Chondrocyte (in vitro differentiated cells): ENCODE measurements at regions not wholly inside any gene's neighbourhood (a gene's known extent, or its start where the extent isn't known, plus 50 kb on each side); places are given as distances from the start of the nearest gene placed in this dataset.

ENCODE experiments used
- DNase-seq: peaks from one replicate; pipeline ENCODE4 v3.0.0; 2021; ENCODE audit warnings: mixed read lengths, low spot score
- H3K27ac Mint-ChIP-seq: one replicate; pipeline ENCODE4 v1.8.0; 2021; ENCODE audit warnings: mild to moderate bottlenecking, moderate library complexity, mixed read lengths; ENCODE audit not compliant: unreplicated experiment
- H3K27me3 Mint-ChIP-seq: 2 replicates; pipeline ENCODE4 v1.8.0; 2021; ENCODE audit warnings: low read depth, mixed read lengths
- H3K36me3 Mint-ChIP-seq: 2 replicates; pipeline ENCODE4 v1.8.0; 2021; ENCODE audit warnings: low read depth, mixed read lengths
- H3K4me1 Mint-ChIP-seq: 2 replicates; pipeline ENCODE4 v1.8.0; 2021; ENCODE audit warnings: low read depth, mild to moderate bottlenecking, mixed read lengths
- H3K4me3 Mint-ChIP-seq: one replicate; pipeline ENCODE4 v1.8.0; 2021; ENCODE audit warnings: mild to moderate bottlenecking, moderate library complexity, mixed read lengths; ENCODE audit not compliant: unreplicated experiment
- H3K9me3 Mint-ChIP-seq: 2 replicates; pipeline ENCODE4 v1.8.0; 2021; ENCODE audit warnings: low read depth, mixed read lengths
- CTCF ChIP-seq: fragments of 200-600 bp; sonication (generic); IDR thresholded peaks from 2 replicates; pipeline ENCODE4 v1.5.0; 2021; ENCODE audit warnings: antibody characterized with exemption, mild to moderate bottlenecking, moderate library complexity

- Mint-ChIP-seq H3K27me3 (no peaks in the 10 kb centered on the region), H3K9me3 (peaks cover 20% of the 10 kb centered on the region), H3K36me3 (no peaks in the 10 kb centered on the region), H3K27ac (no peak overlapping the region), H3K4me1 (no peaks in the 10 kb centered on the region), H3K4me3 (no peak overlapping the region)
- TF ChIP-seq CTCF: no peak
- DNase-seq: no peak
These were observed 357.6 kb upstream of the IRX4 start for GRCh38 chr5:2240118-2240904.

- H3K27me3 Mint-ChIP-seq: no peaks in the 10 kb centered on the region
- DNase-seq: no peak
- H3K36me3 Mint-ChIP-seq: no peaks in the 10 kb centered on the region
- H3K27ac Mint-ChIP-seq: no peak overlapping the region
- H3K9me3 Mint-ChIP-seq: peaks cover 30% of the 10 kb centered on the region
- no peak overlapping the region for H3K4me3 Mint-ChIP-seq
- H3K4me1 Mint-ChIP-seq: no peaks in the 10 kb centered on the region
- no peak for TF ChIP-seq CTCF
These were observed 356.6 kb upstream of the IRX4 start for GRCh38 chr5:2239201-2239910.

- H3K9me3 Mint-ChIP-seq: peaks cover 35% of the 10 kb centered on the region
- DNase-seq: no peak
- no peak overlapping the region for H3K27ac Mint-ChIP-seq
- no peak overlapping the region for H3K4me3 Mint-ChIP-seq
- H3K27me3 Mint-ChIP-seq: no peaks in the 10 kb centered on the region
- no peaks in the 10 kb centered on the region for H3K4me1 Mint-ChIP-seq
- no peaks in the 10 kb centered on the region for H3K36me3 Mint-ChIP-seq
- TF ChIP-seq CTCF: no peak
These were observed 356.0 kb upstream of the IRX4 start for GRCh38 chr5:2238732-2239131.

- H3K36me3 Mint-ChIP-seq: no peaks in the 10 kb centered on the region
- no peak for TF ChIP-seq CTCF
- no peaks in the 10 kb centered on the region for H3K9me3 Mint-ChIP-seq
- no peak overlapping the region for H3K4me3 Mint-ChIP-seq
- DNase-seq: no peak
- H3K27me3 Mint-ChIP-seq: peaks cover 15% of the 10 kb centered on the region
- no peak overlapping the region for H3K27ac Mint-ChIP-seq
- H3K4me1 Mint-ChIP-seq: no peaks in the 10 kb centered on the region
These were observed 344.7 kb upstream of the IRX4 start for GRCh38 chr5:2227433-2227832.

- H3K4me3 Mint-ChIP-seq: no peak overlapping the region
- peaks cover 15% of the 10 kb centered on the region for H3K27me3 Mint-ChIP-seq
- DNase-seq: no peak
- no peak for TF ChIP-seq CTCF
- H3K27ac Mint-ChIP-seq: no peak overlapping the region
- no peaks in the 10 kb centered on the region for H3K9me3 Mint-ChIP-seq
- H3K36me3 Mint-ChIP-seq: no peaks in the 10 kb centered on the region
- no peaks in the 10 kb centered on the region for H3K4me1 Mint-ChIP-seq
These were observed 342.0 kb upstream of the IRX4 start for GRCh38 chr5:2224689-2225088.
